ENCODE measurements at regions not wholly inside any gene's neighbourhood (a gene's known extent, or its start where the extent isn't known, plus 50 kb on each side); places are given as distances from the start of the nearest gene placed in this dataset.
"Not testable (repeated sequence)": the region's sequence is repeated elsewhere in the genome, so short reads cannot be mapped to it uniquely, and the experiment has no call there.

DNA sequence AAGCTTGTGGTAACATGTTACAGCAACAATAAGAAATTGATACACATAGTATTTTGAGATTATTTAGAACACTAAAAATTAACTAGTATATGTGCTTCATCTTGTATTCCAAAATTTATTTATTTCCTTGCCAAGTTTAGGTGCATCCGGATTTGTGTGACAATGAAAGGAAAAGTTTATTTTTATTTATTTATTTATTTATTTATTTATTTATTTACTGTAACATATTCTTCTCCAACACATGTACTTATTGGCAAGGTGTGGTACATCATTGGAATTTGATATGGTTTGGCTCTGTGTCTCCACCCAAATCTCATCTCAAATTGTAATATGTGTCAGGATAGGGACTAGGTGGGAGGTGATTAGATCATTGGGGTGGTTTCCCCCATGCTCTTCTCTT lies 373.3 kb upstream of the EDIL3 start:
- TF ChIP-seq, protein P1, sequence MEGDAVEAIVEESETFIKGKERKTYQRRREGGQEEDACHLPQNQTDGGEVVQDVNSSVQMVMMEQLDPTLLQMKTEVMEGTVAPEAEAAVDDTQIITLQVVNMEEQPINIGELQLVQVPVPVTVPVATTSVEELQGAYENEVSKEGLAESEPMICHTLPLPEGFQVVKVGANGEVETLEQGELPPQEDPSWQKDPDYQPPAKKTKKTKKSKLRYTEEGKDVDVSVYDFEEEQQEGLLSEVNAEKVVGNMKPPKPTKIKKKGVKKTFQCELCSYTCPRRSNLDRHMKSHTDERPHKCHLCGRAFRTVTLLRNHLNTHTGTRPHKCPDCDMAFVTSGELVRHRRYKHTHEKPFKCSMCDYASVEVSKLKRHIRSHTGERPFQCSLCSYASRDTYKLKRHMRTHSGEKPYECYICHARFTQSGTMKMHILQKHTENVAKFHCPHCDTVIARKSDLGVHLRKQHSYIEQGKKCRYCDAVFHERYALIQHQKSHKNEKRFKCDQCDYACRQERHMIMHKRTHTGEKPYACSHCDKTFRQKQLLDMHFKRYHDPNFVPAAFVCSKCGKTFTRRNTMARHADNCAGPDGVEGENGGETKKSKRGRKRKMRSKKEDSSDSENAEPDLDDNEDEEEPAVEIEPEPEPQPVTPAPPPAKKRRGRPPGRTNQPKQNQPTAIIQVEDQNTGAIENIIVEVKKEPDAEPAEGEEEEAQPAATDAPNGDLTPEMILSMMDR (IDR thresholded peaks at IDR 0.05): no peak
- H3K27me3 Mint-ChIP-seq (ENCODE audit: insufficient read depth): no peaks in the 10 kb centered on the region

DNA sequence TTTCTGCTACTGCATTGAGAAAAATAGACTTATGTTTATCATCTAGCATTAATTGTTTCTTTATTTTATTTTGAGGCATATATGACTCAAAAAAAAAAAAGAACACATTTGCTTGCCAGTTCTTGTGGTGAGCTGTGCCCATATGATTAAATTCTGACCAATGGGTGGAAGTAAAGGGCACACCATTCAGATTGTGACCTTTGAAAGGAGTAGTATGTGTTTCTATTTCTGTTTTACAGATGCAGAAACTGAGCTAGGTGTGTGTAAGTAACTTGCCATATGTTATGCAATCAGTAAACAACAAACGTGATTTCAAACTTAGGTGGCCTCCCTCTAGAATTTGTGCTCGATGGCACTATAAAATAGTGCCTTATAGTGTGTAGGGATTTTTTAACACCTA lies 368.1 kb upstream of the EDIL3 start:
- Mint-ChIP-seq H3K36me3 (ENCODE audit: low read depth) (no peaks in the 10 kb centered on the region), H3K27me3 (ENCODE audit: insufficient read depth) (no peaks in the 10 kb centered on the region), H3K4me3 (no peak overlapping the region), H3K9me3 (no peaks in the 10 kb centered on the region; the same call in none of the 2 replicates), H3K4me1 (ENCODE audit: low read depth) (no peaks in the 10 kb centered on the region), H3K27ac (no peak overlapping the region)
- TF ChIP-seq, protein P1 (IDR thresholded peaks at IDR 0.05): no peak
- no peak for DNase-seq

More for the DNA sequence above, 373.3 kb upstream of the EDIL3 start:
- no peak for DNase-seq
- H3K36me3 Mint-ChIP-seq (ENCODE audit: low read depth): no peaks in the 10 kb centered on the region
- no peak overlapping the region for H3K27ac Mint-ChIP-seq
- H3K4me3 Mint-ChIP-seq: no peak overlapping the region
- peaks cover 13% of the 10 kb centered on the region for H3K9me3 Mint-ChIP-seq
- H3K4me1 Mint-ChIP-seq (ENCODE audit: low read depth): no peaks in the 10 kb centered on the region

DNA sequence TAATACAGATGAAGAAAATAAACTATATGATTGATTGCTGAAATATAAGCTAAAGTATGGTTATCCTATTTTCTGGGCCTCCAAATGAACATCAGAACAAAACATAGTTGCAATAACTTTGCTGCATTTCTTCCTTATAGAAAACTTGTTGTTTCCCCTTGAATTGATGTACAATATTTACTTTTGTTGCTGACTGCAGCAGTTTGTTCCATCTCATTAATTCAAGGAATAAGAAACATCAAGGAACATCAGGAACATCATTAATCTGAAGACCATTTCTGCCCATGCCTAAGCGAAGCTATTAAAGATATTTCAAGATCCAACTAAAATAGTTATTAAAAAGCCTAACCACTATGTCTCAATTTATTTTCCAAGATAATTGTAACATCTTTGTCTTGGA lies 363.6 kb upstream of the EDIL3 start:
- Mint-ChIP-seq H3K4me1 (ENCODE audit: low read depth) (no peaks in the 10 kb centered on the region), H3K36me3 (ENCODE audit: low read depth) (no peaks in the 10 kb centered on the region), H3K9me3 (peaks cover 11% of the 10 kb centered on the region), H3K27me3 (ENCODE audit: insufficient read depth) (no peaks in the 10 kb centered on the region), H3K4me3 (no peak overlapping the region), H3K27ac (no peak overlapping the region)
- TF ChIP-seq, protein P1 (IDR thresholded peaks at IDR 0.05): no peak
- no peak for DNase-seq

DNA sequence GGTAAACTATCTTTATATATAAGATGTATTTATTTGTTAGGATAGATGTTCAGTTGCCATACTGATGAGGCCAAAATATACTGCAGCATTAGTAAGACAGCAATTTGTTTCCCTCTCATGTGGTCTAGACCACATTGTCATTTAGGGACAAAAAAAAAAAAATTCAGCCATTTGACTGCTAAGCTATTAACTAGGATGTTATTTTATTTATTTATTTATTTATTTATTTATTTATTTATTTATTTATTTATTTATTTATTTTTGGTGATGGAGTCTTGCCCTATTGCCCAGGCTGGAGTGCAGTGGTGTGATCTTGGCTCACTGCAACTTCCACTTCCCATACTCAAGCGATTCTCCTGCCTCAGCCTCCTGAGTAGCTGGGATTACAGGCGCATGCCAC lies 361.6 kb upstream of the EDIL3 start:
- peaks cover 11% of the 10 kb centered on the region for H3K9me3 Mint-ChIP-seq
- H3K27me3 Mint-ChIP-seq (ENCODE audit: insufficient read depth); H3K27ac Mint-ChIP-seq; H3K4me1 Mint-ChIP-seq (ENCODE audit: low read depth); DNase-seq; H3K36me3 Mint-ChIP-seq (ENCODE audit: low read depth); H3K4me3 Mint-ChIP-seq: not testable (repeated sequence)

DNA sequence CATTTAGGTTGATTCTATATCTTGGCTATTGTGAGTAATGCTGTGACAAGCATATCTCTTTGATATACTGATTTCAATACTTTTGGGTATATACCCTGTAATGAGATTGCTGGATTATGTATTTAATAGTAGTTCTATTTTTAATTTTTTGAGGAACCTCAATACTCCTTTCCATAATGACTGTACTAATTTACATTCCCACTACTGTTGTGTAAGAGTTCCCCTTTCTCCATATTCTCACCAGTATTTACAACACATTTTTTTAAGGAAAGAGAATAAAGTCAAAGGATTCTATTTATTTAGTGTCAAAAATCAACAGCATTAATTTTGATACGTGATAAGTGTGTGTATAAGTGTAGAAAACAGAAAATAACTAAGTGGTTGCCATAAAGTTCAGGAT lies 356.4 kb upstream of the EDIL3 start:
- no peak for DNase-seq
- Mint-ChIP-seq H3K9me3 (peaks cover 11% of the 10 kb centered on the region), H3K4me1 (ENCODE audit: low read depth) (no peaks in the 10 kb centered on the region), H3K4me3 (no peak overlapping the region), H3K27ac (no peak overlapping the region), H3K36me3 (ENCODE audit: low read depth) (no peaks in the 10 kb centered on the region), H3K27me3 (ENCODE audit: insufficient read depth) (no peaks in the 10 kb centered on the region)
- TF ChIP-seq, protein P1 (IDR thresholded peaks at IDR 0.05): no peak

DNA sequence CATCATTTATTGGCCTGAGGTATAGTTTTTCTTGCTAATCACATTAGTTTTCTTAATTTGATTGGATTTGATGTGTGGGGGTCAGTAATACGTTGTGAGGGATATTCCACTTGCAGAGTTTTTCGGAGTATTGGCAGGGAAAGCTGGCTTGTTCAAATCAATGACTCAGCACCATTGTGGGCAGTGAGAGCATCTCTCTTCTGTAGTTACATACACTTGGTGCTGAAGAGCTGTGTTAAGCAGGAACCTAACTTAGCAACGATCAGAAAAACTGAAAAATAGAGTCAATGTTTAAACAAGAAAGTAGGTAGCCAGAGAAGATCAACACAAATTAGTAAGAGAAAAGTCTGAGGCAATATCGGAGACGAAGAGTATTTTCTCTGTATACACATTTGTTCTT lies 344.6 kb upstream of the EDIL3 start:
- H3K4me3 Mint-ChIP-seq: no peak overlapping the region
- H3K9me3 Mint-ChIP-seq: peaks cover 11% of the 10 kb centered on the region; the same call in 1 of the 2 replicates
- TF ChIP-seq, protein P1 (IDR thresholded peaks at IDR 0.05): no peak
- no peak overlapping the region for H3K27ac Mint-ChIP-seq
- H3K4me1 Mint-ChIP-seq (ENCODE audit: low read depth): no peaks in the 10 kb centered on the region
- no peak for DNase-seq
- H3K36me3 Mint-ChIP-seq (ENCODE audit: low read depth): no peaks in the 10 kb centered on the region
- H3K27me3 Mint-ChIP-seq (ENCODE audit: insufficient read depth): no peaks in the 10 kb centered on the region
